GM20000 (cell line): ENCODE measurements at regions not wholly inside any gene's neighbourhood (a gene's known extent, or its start where the extent isn't known, plus 50 kb on each side); places are given as distances from the start of the nearest gene placed in this dataset.

ENCODE experiments used
- DNase-seq: peaks from one replicate; pipeline ENCODE4 v3.0.0; 2012; ENCODE audit warnings: low spot score
- TF ChIP-seq, protein P1 (sequence below): IDR thresholded peaks from 2 replicates; pipeline ENCODE4 v1.5.1; 2012; ENCODE audit warnings: mild to moderate bottlenecking, control low read depth; ENCODE audit errors: extremely low read depth, missing control alignments

DNA sequence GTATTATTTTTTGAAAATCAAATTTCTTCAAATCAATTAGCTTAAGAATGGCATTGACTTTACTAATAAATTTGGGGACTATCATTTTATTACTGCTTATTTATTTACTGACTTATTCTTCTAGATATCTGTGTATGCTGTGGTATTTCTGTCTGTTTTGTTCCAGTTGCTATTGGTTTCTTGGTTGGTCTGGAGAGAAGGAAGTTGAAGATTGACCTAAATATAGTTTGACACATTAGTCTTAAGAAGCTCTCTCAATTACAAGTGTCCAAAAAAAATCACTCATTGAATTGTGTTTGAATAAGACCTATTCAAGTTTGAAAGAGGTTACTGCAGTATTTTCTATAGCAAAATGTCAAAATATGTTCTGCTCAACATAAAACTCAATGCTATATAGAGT, 153.3 kb upstream of the KYNU start:
- DNase-seq, result no peak

DNA sequence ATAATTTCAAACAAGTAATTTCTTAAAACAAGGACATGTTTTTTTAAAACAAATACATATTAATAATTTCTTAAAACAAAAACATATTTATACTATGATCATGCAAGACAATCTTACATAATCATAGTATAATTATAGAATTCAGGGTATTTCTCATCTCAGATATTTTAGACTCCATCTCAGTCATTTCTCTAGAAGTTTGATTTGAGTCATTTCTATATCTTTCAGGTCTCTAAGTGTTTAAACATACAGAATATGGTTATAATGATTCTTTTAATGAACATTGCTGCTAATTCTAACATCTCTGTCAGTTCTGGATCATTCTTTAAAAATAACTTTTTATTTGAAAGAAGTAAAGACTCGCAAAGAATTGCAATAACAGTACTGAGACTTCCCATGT, 154.2 kb upstream of the KYNU start:
- TF ChIP-seq, protein P1, sequence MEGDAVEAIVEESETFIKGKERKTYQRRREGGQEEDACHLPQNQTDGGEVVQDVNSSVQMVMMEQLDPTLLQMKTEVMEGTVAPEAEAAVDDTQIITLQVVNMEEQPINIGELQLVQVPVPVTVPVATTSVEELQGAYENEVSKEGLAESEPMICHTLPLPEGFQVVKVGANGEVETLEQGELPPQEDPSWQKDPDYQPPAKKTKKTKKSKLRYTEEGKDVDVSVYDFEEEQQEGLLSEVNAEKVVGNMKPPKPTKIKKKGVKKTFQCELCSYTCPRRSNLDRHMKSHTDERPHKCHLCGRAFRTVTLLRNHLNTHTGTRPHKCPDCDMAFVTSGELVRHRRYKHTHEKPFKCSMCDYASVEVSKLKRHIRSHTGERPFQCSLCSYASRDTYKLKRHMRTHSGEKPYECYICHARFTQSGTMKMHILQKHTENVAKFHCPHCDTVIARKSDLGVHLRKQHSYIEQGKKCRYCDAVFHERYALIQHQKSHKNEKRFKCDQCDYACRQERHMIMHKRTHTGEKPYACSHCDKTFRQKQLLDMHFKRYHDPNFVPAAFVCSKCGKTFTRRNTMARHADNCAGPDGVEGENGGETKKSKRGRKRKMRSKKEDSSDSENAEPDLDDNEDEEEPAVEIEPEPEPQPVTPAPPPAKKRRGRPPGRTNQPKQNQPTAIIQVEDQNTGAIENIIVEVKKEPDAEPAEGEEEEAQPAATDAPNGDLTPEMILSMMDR, result no peak
- no peak for DNase-seq

More for the DNA sequence above, 153.3 kb upstream of the KYNU start:
- TF ChIP-seq, protein P1, result no peak

DNA sequence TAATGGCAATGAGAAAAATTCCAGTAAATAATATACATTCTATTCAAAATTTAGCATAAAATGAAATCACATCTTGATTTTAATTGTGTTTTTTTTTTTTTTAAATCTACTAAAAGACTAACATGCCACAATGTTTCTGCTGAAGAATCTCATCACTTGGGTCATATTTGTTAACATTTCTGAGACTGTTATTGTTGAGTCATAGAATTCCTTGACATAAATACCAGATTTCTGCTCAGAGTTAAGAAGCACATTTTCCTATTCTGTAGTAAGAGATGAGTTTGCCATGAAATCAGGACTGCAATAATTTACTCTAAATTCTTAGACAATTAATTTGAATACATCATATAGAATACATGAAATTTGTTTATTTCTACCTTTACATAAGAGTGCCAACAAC, 154.9 kb upstream of the KYNU start:
- DNase-seq, result no peak
- TF ChIP-seq, protein P1, result no peak

DNA sequence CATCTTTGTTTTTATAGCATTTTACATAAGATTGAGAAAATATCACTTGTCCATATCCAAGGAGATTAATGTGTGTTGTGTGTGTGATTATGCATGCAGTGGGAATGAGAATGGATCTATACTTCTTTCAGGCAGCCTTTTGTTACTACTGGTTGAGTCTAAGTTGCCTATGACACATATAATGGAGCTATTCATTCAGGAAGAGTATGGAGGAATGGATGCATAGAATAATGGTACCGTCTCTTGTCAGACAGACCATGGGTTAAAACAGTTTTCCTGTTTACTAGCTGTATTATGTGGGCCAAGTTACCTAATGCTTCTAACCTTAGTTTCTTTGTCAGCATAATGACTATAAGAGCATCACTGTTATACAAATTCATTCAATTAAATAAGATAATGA, 155.4 kb upstream of the KYNU start:
- TF ChIP-seq, protein P1, result no peak
- no peak for DNase-seq

DNA sequence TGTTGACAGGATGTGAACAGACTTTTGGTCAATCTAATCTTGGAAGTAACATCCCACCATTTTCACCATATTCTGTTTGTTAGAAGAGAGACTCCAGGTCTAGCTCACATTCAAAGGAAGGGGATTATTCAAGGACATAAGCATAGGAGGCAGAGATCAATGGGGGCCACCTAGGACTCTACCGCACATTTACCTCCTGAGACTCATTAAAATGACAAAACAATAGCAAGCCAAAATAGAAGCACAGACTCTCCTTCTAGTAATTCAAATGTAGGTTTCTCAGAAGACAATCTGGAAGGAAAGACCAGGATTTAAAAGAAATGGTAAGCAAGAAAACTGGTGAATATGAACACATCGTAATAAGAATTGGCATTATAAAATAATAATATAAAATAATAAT, 156.4 kb upstream of the KYNU start:
- TF ChIP-seq, protein P1, result no peak
- no peak for DNase-seq

DNA sequence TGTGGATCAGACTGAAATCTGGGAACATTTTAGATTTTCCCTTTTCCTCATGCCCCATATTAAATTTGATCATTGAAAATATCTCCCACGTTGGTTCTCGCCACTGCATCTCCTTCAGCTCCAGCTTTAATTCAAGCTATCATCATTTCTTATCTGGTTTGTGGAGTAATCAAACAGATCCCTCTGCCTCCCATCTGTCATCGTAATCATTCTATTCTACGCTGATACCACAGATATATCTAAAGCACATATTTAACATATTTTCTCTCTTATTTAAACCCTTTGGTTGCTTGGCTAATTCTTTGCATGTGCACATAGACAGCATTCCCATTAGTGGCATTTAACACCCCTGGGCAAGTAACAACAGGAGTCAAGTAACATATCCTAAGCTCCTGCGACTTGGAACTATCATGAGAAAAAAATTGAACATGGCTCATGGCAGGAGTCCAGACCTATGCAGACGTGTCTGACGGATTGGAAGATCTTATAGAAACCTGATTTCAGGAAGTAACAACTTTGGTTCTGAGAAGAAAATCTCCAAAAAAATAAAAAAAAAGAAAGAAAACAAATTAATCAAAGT, 158.8 kb upstream of the KYNU start:
- TF ChIP-seq, protein P1, result no peak

DNA sequence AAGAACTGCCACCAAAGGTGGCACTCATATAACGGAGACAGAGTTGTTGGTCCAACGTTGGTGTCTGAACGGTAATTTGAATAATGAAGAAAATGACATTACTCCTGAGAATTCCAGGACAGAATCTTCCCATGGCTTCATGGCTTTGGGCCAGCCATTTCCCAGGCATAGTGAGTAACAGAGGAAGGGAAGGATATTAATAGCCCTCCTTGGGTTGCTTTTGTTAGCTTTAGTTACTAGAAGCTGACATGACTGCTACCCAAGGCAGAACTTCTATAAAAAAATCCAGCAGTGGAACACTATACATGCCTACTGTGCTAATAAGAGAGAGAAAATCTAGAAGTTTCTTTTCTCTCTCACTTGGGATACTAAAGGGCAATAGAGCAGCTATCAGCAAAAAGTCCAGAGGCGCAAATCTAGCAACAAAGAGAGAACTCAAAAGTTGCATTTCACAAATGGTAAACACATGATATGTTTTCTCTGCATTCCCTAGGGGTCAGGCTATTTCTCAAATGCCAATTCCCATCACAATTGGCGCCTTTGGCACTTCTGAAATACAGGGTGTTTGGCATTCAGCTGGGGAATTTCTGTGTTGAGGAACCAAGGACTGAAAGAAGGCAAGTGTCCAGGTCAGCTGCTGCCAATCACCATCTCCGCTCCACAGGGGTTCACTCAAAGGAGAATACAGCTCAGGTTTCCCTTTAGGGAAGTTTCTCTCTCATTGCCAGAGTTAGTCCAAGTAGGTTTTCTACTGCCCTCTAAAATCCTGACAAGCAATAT, 160.8 kb upstream of the KYNU start:
- TF ChIP-seq, protein P1, result no peak
- no peak for DNase-seq

More for the DNA sequence above, 158.8 kb upstream of the KYNU start:
- DNase-seq, result no peak
